ENCODE measurements at regions not wholly inside any gene's neighbourhood (a gene's known extent, or its start where the extent isn't known, plus 50 kb on each side); places are given as distances from the start of the nearest gene placed in this dataset.

DNA sequence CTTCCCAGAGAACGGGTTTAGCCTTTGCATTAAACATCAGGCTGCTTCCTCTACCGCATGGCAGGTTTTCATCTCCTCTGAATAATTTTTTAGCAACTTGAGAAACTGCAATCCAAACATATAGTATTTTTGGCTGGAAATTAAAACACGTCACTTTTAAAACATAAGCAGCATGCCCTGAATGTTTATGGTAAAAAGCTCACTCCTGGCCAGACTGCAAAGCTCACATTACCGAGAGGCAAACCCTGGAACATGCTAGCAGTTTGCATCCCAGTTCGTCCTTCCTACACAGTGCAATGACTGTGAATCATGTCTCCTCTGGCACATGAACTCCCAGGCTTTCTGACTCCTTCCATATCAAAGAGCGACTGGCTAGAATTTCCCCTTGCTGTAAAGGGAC lies 312.3 kb downstream of the RRAGC start:
- TF ChIP-seq, protein P1, sequence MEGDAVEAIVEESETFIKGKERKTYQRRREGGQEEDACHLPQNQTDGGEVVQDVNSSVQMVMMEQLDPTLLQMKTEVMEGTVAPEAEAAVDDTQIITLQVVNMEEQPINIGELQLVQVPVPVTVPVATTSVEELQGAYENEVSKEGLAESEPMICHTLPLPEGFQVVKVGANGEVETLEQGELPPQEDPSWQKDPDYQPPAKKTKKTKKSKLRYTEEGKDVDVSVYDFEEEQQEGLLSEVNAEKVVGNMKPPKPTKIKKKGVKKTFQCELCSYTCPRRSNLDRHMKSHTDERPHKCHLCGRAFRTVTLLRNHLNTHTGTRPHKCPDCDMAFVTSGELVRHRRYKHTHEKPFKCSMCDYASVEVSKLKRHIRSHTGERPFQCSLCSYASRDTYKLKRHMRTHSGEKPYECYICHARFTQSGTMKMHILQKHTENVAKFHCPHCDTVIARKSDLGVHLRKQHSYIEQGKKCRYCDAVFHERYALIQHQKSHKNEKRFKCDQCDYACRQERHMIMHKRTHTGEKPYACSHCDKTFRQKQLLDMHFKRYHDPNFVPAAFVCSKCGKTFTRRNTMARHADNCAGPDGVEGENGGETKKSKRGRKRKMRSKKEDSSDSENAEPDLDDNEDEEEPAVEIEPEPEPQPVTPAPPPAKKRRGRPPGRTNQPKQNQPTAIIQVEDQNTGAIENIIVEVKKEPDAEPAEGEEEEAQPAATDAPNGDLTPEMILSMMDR (IDR thresholded peaks at IDR 0.05; ENCODE audit: low read depth, low read length): no peak
- DNase-seq (ENCODE audit: extremely low read depth, low read depth): no peak

DNA sequence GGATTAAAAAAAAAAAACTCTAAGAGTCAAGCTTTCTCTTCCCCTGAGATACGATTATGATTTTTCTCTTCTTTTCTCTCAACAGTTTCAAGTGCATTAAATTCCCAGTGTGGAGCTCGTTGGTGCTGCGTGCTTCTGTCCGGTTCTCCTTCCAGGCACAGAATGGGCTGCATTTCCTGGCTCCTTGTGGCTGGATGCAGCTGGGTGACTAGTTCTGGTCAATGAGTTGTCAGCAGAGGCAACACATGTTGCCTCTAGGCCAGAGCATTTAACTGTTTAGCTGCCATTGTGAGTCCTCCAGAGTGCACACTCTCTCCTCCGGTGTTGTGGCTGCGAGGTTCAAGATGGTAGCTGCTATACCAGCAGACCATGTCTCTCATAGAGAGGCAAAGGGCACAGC lies 312.9 kb downstream of the RRAGC start:
- TF ChIP-seq, protein P1 (IDR thresholded peaks at IDR 0.05; ENCODE audit: low read depth, low read length): no peak
- no peak for DNase-seq (ENCODE audit: extremely low read depth, low read depth)

DNA sequence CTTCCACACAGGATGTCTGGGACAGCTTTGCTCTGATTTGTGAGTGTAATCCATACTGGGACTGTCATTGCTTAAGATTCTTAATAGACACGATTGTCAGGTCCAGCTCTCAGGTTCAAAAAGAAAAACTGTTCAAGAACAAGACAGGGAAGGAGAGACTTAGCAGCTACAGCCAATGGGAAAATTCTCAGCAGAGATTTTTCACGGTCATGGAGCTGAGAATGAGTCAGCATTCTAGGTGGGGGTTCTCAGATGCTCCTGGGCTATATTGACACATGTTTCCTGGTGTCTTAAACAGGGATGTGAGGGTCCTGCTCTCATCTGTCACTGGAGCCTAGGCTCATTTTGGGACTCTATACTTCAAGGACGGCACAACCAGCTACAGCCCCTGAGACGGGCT lies 318.3 kb downstream of the RRAGC start:
- TF ChIP-seq, protein P1 (IDR thresholded peaks at IDR 0.05; ENCODE audit: low read depth, low read length): no peak
- no peak for DNase-seq (ENCODE audit: extremely low read depth, low read depth)

DNA sequence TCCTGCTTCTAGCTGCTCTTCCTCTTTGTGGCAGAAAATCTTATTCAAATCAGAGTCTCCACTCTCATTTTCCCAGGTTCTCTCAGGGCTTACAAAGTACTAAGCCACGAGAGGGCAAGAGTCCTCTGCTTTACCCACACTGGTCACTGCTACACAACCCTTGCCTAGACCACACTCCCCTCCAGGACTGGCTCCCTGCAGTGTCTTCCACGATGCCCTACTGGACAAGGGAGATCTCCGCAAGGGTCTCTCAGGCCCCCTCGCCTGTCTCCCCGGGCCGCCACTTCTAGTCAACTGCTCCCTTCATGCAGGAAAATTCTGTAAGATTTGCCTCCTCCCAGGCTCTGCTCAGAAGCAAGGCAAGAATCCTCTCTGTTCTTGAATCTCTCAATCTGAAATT lies 319.6 kb downstream of the RRAGC start:
- TF ChIP-seq, protein P1 (IDR thresholded peaks at IDR 0.05; ENCODE audit: low read depth, low read length): no peak
- DNase-seq (ENCODE audit: extremely low read depth, low read depth): no peak

DNA sequence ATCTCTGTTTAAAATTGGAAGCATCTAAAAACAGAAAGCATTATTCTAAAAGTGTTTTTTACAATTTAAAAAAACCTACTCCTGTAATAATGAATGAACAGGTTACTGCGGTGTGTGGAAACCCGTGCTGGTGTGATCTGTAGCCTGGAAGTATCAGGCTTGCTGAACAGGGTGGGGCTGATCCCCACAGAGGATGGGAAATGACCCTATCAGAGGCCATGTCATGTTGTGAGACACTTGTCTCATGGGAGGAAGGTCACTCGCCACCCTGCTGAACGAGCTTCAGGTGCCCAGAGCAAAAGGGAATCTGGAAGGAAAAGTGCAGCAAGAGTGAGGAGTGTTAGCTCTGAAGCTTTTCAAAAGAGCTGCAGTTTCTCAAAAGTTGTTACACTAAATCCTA lies 320.7 kb downstream of the RRAGC start:
- TF ChIP-seq, protein P1 (IDR thresholded peaks at IDR 0.05; ENCODE audit: low read depth, low read length): no peak

DNA sequence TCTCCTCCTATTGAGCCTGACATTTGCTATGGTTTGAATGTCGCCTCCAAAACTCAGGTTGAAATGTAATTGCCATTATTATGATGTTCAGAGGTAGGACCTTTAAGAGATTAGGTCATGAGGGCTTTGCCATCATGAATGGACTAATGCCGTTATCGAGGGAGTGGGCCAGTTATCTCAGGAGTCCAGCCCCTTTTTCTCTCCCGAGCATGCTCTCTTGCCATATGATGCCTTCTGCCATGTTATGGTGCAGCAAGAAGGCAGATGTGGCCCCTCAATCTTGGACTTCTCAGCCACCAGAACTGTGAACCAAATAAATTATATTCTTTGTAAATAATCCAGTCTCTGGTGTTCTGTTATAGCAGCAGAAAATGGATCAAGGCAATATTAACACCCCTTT lies 323.5 kb downstream of the RRAGC start:
- DNase-seq (ENCODE audit: extremely low read depth, low read depth): no peak
- TF ChIP-seq, protein P1 (IDR thresholded peaks at IDR 0.05; ENCODE audit: low read depth, low read length): no peak

More for the DNA sequence above, 320.7 kb downstream of the RRAGC start:
- no peak for DNase-seq (ENCODE audit: extremely low read depth, low read depth)

DNA sequence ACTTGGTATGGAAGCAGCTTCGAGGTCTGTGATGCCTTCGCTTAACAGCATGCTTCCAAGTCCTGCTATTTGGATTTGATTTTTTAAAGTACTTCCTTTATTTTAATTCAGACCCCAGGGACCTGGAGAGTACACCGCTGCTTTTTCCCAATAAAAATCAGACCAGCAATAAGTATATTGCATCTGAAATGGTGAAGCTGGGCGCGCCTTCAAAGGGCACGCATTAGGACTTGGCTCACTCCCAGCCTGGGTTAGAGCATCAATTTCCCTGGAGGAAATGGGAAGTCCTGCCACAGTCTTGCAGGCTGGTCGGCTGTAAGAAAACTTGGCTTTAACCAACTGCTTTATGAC lies 325.1 kb downstream of the RRAGC start:
- DNase-seq (ENCODE audit: extremely low read depth, low read depth): no peak

More for the DNA sequence above, 325.1 kb downstream of the RRAGC start:
- TF ChIP-seq, protein P1 (IDR thresholded peaks at IDR 0.05; ENCODE audit: low read depth, low read length): no peak

Data from AG09319 (cell line).